Testis (tissue), 2 donors: ENCODE measurements at regions not wholly inside any gene's neighbourhood (a gene's known extent, or its start where the extent isn't known, plus 50 kb on each side); places are given as distances from the start of the nearest gene placed in this dataset.

Experiments used
- POLR2A ChIP-seq: fragments of 450-650 bp; IDR thresholded peaks from one replicate; pipeline ENCODE4 v1.6.1; 2017; ENCODE audit warnings: antibody characterized with exemption, mild to moderate bottlenecking, moderate library complexity
- TF ChIP-seq, protein P1 (sequence below), 3 experiments: fragments of 450-650 bp in 2 of 3; fragments of 200-600 bp in 1 of 3; sonication (generic) in 1 of 3; IDR thresholded peaks; one replicate each; pipeline ENCODE4 v1.5.1; 2016 to 2019; ENCODE audit warnings: antibody characterized with exemption in 3 of 3, mild to moderate bottlenecking in 2 of 3, moderate library complexity in 1 of 3

DNA sequence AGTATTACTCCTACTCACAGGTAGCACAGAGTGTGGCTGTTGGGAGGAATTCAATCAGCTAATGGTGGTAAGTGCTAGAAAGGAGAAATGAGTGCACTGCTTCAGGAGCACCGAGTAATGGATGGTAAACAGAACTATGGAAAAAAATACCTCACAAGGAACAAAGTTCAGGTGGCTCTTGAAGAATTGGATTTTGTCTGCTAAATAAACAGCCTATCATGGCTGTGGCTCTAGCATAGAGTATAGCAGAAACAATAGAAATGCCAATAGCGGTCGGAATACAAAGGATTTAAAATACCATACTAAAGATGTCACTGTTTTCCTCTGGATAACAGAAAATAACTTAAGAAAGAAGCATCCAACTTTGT is 482.5 kb downstream of the NUP35 start:
- TF ChIP-seq, protein P1, sequence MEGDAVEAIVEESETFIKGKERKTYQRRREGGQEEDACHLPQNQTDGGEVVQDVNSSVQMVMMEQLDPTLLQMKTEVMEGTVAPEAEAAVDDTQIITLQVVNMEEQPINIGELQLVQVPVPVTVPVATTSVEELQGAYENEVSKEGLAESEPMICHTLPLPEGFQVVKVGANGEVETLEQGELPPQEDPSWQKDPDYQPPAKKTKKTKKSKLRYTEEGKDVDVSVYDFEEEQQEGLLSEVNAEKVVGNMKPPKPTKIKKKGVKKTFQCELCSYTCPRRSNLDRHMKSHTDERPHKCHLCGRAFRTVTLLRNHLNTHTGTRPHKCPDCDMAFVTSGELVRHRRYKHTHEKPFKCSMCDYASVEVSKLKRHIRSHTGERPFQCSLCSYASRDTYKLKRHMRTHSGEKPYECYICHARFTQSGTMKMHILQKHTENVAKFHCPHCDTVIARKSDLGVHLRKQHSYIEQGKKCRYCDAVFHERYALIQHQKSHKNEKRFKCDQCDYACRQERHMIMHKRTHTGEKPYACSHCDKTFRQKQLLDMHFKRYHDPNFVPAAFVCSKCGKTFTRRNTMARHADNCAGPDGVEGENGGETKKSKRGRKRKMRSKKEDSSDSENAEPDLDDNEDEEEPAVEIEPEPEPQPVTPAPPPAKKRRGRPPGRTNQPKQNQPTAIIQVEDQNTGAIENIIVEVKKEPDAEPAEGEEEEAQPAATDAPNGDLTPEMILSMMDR (IDR thresholded peaks at IDR 0.05), result no peak
- TF ChIP-seq POLR2A, result no peak
